ENCODE measurements at regions not wholly inside any gene's neighbourhood (a gene's known extent, or its start where the extent isn't known, plus 50 kb on each side); places are given as distances from the start of the nearest gene placed in this dataset.

- no peak for DNase-seq
Observed at GRCh38 chr1:103248417-103249102, 140.2 kb upstream of the COL11A1 start.

- DNase-seq = no peak
Observed at GRCh38 chr1:103247517-103247916, 139.2 kb upstream of the COL11A1 start.

GRCh38 chr1:103243481-103243880 is 135.2 kb upstream of the COL11A1 start:
- DNase-seq = no peak

- DNase-seq = no peak
Observed at GRCh38 chr1:103239034-103239433, 130.7 kb upstream of the COL11A1 start.

- no peak for DNase-seq
Observed at GRCh38 chr1:103230061-103230460, 121.7 kb upstream of the COL11A1 start.

GRCh38 chr1:103220631-103221041 is 112.3 kb upstream of the COL11A1 start:
- DNase-seq = no peak

GRCh38 chr1:103218821-103219220 is 110.5 kb upstream of the COL11A1 start:
- no peak for DNase-seq

- no peak for DNase-seq
Observed at GRCh38 chr1:103218369-103218768, 110.0 kb upstream of the COL11A1 start.

GRCh38 chr1:103211073-103211472 is 102.8 kb upstream of the COL11A1 start:
- DNase-seq = no peak

- DNase-seq = no peak
Observed at GRCh38 chr1:103208844-103209243, 100.5 kb upstream of the COL11A1 start.

- DNase-seq = no peak
Observed at GRCh38 chr1:103199001-103199400, 90.7 kb upstream of the COL11A1 start.

- DNase-seq = no peak
Observed at GRCh38 chr1:103198076-103198475, 89.8 kb upstream of the COL11A1 start.

GRCh38 chr1:103197216-103197615 is 88.9 kb upstream of the COL11A1 start:
- no peak for DNase-seq

GRCh38 chr1:103194984-103195383 is 86.7 kb upstream of the COL11A1 start:
- no peak for DNase-seq

- no peak for DNase-seq
Observed at GRCh38 chr1:103194060-103194459, 85.7 kb upstream of the COL11A1 start.

GRCh38 chr1:103191327-103191726 is 83.0 kb upstream of the COL11A1 start:
- DNase-seq = no peak

- DNase-seq = no peak
Observed at GRCh38 chr1:103190766-103191165, 82.4 kb upstream of the COL11A1 start.

GRCh38 chr1:103187673-103188072 is 79.4 kb upstream of the COL11A1 start:
- no peak for DNase-seq

GRCh38 chr1:103180660-103181059 is 72.3 kb upstream of the COL11A1 start:
- DNase-seq = no peak

- DNase-seq = no peak
Observed at GRCh38 chr1:103177108-103177775, 68.9 kb upstream of the COL11A1 start.

GRCh38 chr1:103171041-103171590 is 62.8 kb upstream of the COL11A1 start:
- DNase-seq = no peak

- no peak for DNase-seq
Observed at GRCh38 chr1:103170609-103171008, 62.3 kb upstream of the COL11A1 start.

- DNase-seq = no peak
Observed at GRCh38 chr1:103162360-103162759, 54.0 kb upstream of the COL11A1 start.

- no peak for DNase-seq
Observed at GRCh38 chr1:103160281-103160680, 52.0 kb upstream of the COL11A1 start.
